ENCODE measurements at regions not wholly inside any gene's neighbourhood (a gene's known extent, or its start where the extent isn't known, plus 50 kb on each side); places are given as distances from the start of the nearest gene placed in this dataset.

DNA sequence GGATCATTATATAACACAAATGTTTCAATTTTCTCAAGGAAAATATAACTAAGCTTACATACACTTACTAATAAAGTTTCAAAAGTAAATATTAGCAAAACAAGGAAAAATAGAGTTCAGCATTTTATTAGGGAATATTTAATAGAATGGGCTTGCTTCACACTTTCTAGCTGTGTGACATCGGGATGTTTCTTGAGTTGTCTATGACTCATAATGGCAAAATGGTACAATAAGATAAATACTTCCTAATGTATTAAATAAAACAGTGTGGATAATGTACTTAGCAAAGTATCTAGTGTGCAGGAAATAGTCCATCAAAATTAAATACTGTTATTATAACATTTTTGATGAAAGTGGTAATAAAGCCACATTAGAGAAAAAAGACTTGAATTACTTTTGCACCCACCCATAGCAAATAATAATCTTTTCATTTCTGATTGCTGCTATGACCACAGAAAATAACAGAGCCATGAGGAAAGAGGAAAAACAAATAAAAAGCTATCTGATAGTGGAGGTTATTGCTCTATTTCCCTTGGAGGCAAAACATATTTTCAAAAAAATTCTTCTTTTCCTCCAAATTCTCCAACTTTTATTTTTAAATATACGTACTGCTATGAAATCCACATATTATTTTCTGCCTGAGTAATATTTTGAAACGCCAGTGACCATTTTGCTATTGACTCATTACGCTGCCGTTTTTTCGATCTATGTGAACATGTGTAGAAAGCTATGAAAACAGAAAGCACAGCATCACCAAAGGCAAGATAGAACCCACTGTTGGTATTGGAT is 272.9 kb upstream of the KLF6 start:
- peak overlapping the region; percentile 62 for H3K27ac ChIP-seq
- H3K4me2 ChIP-seq, result peak overlapping the region; percentile 39
- no peak for DNase-seq (ENCODE audit: low spot score)
- no peak for TF ChIP-seq EZH2 (IDR thresholded peaks at IDR 0.05; ENCODE audit: borderline replicate concordance)
- TF ChIP-seq, protein P1, sequence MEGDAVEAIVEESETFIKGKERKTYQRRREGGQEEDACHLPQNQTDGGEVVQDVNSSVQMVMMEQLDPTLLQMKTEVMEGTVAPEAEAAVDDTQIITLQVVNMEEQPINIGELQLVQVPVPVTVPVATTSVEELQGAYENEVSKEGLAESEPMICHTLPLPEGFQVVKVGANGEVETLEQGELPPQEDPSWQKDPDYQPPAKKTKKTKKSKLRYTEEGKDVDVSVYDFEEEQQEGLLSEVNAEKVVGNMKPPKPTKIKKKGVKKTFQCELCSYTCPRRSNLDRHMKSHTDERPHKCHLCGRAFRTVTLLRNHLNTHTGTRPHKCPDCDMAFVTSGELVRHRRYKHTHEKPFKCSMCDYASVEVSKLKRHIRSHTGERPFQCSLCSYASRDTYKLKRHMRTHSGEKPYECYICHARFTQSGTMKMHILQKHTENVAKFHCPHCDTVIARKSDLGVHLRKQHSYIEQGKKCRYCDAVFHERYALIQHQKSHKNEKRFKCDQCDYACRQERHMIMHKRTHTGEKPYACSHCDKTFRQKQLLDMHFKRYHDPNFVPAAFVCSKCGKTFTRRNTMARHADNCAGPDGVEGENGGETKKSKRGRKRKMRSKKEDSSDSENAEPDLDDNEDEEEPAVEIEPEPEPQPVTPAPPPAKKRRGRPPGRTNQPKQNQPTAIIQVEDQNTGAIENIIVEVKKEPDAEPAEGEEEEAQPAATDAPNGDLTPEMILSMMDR (IDR thresholded peaks at IDR 0.05; ENCODE audit: poor library complexity), result no peak
- TF ChIP-seq EZH2phosphoT487 (IDR thresholded peaks at IDR 0.05; ENCODE audit: low read depth, severe bottlenecking, unreplicated experiment), result no peak
- WGBS (ENCODE audit: low lambda C conversion rate, missing lambda C conversion rate), result 91% methylated on average over 6 of the region's 6 CpGs
- H3K9me3 ChIP-seq (ENCODE audit: low read depth), result no peaks in the 10 kb centered on the region
- H3K79me2 ChIP-seq, result no peaks in the 10 kb centered on the region
- H3K9me2 ChIP-seq (replicated peaks; ENCODE audit: insufficient read depth), result no peaks in the 10 kb centered on the region
- no peaks in the 10 kb centered on the region for H4K20me1 ChIP-seq (ENCODE audit: insufficient read depth, poor library complexity, severe bottlenecking)
- H3K36me3 ChIP-seq (replicated peaks; ENCODE audit: insufficient read depth, low read depth), result no peaks in the 10 kb centered on the region
- H3K4me1 ChIP-seq (ENCODE audit: insufficient read depth), result peaks cover 10% of the 10 kb centered on the region
- no peak overlapping the region for H3K4me3 ChIP-seq
- H2AFZ ChIP-seq, result no peak overlapping the region
- no peaks in the 10 kb centered on the region for H3K27me3 ChIP-seq

DNA sequence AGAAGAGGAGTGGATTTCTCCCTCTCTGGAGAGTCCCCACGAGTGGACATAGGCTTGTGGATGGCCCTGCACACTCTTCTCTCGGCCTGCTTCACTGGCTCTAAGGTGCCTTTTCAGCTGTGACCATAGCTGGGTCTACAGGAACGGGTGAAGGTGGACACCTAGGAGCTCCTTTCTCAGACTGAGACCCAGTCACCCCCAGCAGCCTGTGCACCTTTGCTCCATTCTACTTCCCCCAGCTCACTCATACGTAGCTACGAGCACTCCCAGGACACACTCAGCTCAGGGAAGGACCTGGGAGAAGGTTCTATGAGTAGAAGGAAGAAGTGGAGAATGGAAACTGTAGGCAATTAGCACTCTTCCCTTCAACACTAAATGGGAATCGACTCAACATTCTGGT is 272.0 kb upstream of the KLF6 start:
- Histone ChIP-seq H3K79me2 (no peaks in the 10 kb centered on the region), H3K4me1 (ENCODE audit: insufficient read depth) (peaks cover 10% of the 10 kb centered on the region), H3K9me2 (replicated peaks; ENCODE audit: insufficient read depth) (no peaks in the 10 kb centered on the region), H4K20me1 (ENCODE audit: insufficient read depth, poor library complexity, severe bottlenecking) (no peaks in the 10 kb centered on the region), H2AFZ (no peak overlapping the region), H3K27me3 (no peaks in the 10 kb centered on the region), H3K4me3 (no peak overlapping the region), H3K9me3 (ENCODE audit: low read depth) (no peaks in the 10 kb centered on the region), H3K36me3 (replicated peaks; ENCODE audit: insufficient read depth, low read depth) (no peaks in the 10 kb centered on the region), H3K4me2 (no peak overlapping the region), H3K27ac (no peak overlapping the region)
- DNase-seq (ENCODE audit: low spot score), result no peak
- TF ChIP-seq EZH2 (IDR thresholded peaks at IDR 0.05; ENCODE audit: borderline replicate concordance) (no peak), EZH2phosphoT487 (IDR thresholded peaks at IDR 0.05; ENCODE audit: low read depth, severe bottlenecking, unreplicated experiment) (no peak)
- TF ChIP-seq, protein P1 (IDR thresholded peaks at IDR 0.05; ENCODE audit: poor library complexity), result no peak
- WGBS (ENCODE audit: low lambda C conversion rate, missing lambda C conversion rate), result 89% methylated on average over 6 of the region's 6 CpGs

DNA sequence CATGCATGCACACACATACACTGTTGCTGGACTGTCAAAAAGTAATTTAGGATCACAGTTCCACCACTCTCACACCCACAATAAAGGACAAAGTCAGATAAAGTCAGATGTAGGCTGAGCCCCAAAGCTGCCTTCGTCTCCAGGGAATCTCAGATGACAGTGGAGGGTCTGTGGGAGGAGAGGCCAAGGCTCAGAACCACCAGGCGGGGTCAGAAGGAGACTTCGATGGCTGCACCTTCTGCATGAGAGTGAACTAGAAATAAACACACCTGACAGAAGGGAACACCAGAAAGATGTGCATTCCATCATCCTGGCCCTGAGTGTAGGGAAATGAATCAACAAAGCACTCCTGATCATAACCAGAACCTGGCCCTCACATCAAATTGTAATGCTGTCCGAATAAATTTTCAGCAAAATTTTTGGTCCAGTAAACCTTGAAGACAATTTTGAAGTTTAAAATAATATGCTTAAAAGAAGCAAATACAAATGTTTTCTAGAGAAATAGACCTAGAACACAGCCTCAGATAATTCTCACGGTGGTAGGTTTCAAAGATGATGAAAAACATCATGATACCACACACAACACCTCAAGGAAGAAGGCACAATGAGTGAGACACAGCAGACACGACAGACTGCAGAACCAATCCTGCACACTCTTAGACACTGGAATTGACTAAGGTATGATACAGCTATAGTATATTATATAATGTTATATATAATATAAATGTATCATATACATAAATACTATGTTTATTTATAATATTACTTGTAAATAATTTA is 269.8 kb upstream of the KLF6 start:
- peaks cover 10% of the 10 kb centered on the region for H3K4me1 ChIP-seq (ENCODE audit: insufficient read depth)
- no peak for TF ChIP-seq EZH2 (IDR thresholded peaks at IDR 0.05; ENCODE audit: borderline replicate concordance)
- no peak for TF ChIP-seq EZH2phosphoT487 (IDR thresholded peaks at IDR 0.05; ENCODE audit: low read depth, severe bottlenecking, unreplicated experiment)
- TF ChIP-seq, protein P1 (IDR thresholded peaks at IDR 0.05; ENCODE audit: poor library complexity), result no peak
- H3K27ac ChIP-seq, result no peak overlapping the region
- no peaks in the 10 kb centered on the region for H3K79me2 ChIP-seq
- no peak overlapping the region for H3K4me3 ChIP-seq
- WGBS (ENCODE audit: low lambda C conversion rate, missing lambda C conversion rate), result 93% methylated on average over 6 of the region's 6 CpGs
- H3K4me2 ChIP-seq, result no peak overlapping the region
- DNase-seq (ENCODE audit: low spot score), result no peak
- H3K9me2 ChIP-seq (replicated peaks; ENCODE audit: insufficient read depth), result no peaks in the 10 kb centered on the region
- no peak overlapping the region for H2AFZ ChIP-seq
- H3K27me3 ChIP-seq, result no peaks in the 10 kb centered on the region
- H4K20me1 ChIP-seq (ENCODE audit: insufficient read depth, poor library complexity, severe bottlenecking), result no peaks in the 10 kb centered on the region
- no peaks in the 10 kb centered on the region for H3K36me3 ChIP-seq (replicated peaks; ENCODE audit: insufficient read depth, low read depth)
- H3K9me3 ChIP-seq (ENCODE audit: low read depth), result no peaks in the 10 kb centered on the region
